ENCODE measurements at regions not wholly inside any gene's neighbourhood (a gene's known extent, or its start where the extent isn't known, plus 50 kb on each side); places are given as distances from the start of the nearest gene placed in this dataset.

GRCh38 chrX:3230496-3230895, 116.0 kb downstream of the MXRA5 start:
- TF ChIP-seq STAT1 (IDR thresholded peaks at IDR 0.05; ENCODE audit: unreplicated experiment): no peak
- TF ChIP-seq POLR2AphosphoS5 (IDR thresholded peaks at IDR 0.05; ENCODE audit: low read depth): no peak
- TF ChIP-seq JUNB (IDR thresholded peaks at IDR 0.05; ENCODE audit: unreplicated experiment): no peak
- TF ChIP-seq NANOG (IDR thresholded peaks at IDR 0.05; ENCODE audit: borderline replicate concordance): no peak
- no peak for TF ChIP-seq REST (IDR thresholded peaks at IDR 0.05; ENCODE audit: unreplicated experiment)
- no peak for TF ChIP-seq ZNF331 (CRISPR knock-in tag; IDR thresholded peaks at IDR 0.05; ENCODE audit: low read depth)
- TF ChIP-seq EZH2phosphoT487 (IDR thresholded peaks at IDR 0.05; ENCODE audit: unreplicated experiment): no peak
- no peak for TF ChIP-seq ETS1 (IDR thresholded peaks at IDR 0.05)
- TF ChIP-seq CTCF (conservative IDR thresholded peaks at IDR 0.05; ENCODE audit: low read depth in 2 of 2): no peak
- TF ChIP-seq CREB1 (CRISPR knock-in tag; IDR thresholded peaks at IDR 0.05; ENCODE audit: low read depth): no peak
- no peak for TF ChIP-seq ZNF114 (CRISPR knock-in tag; IDR thresholded peaks at IDR 0.05)
- no peak for TF ChIP-seq EZH2 (IDR thresholded peaks at IDR 0.05; ENCODE audit: low read depth, unreplicated experiment)
- no peak for TF ChIP-seq ZNF462 (CRISPR knock-in tag; IDR thresholded peaks at IDR 0.05)
- no peak for DNase-seq (ENCODE audit: low spot score)
- no peaks in the 10 kb centered on the region for H3K27me3 Mint-ChIP-seq (ENCODE audit: insufficient read depth, low read depth, poor library complexity)

More at GRCh38 chrX:3230496-3230895, 116.0 kb downstream of the MXRA5 start:
- Mint-ChIP-seq H3K4me1 (no peaks in the 10 kb centered on the region), H3K9me3 (no peaks in the 10 kb centered on the region), H3K4me3 (no peak overlapping the region), H3K27ac (no peak overlapping the region), H3K36me3 (ENCODE audit: low read depth) (no peaks in the 10 kb centered on the region)
- no peaks in the 10 kb centered on the region for H3K36me3 ChIP-seq (ENCODE audit: insufficient read depth)
- no peaks in the 10 kb centered on the region for H3F3A ChIP-seq (replicated peaks; ENCODE audit: low read depth)
- no peaks in the 10 kb centered on the region for H4K20me1 ChIP-seq (replicated peaks; ENCODE audit: insufficient read depth)
- no peak overlapping the region for H2AFZ ChIP-seq
- H3K4me2 ChIP-seq: no peak overlapping the region
- ATAC-seq: no peak
- H3K79me2 ChIP-seq (replicated peaks; ENCODE audit: insufficient read depth): no peaks in the 10 kb centered on the region
- H3K9me2 ChIP-seq (ENCODE audit: insufficient read depth): no peaks in the 10 kb centered on the region
- no peaks in the 10 kb centered on the region for H3K27me3 ChIP-seq (ENCODE audit: insufficient read depth)
- H3K27ac ChIP-seq (ENCODE audit: low read depth): no peak overlapping the region
- H3K4me1 ChIP-seq (ENCODE audit: insufficient read depth): no peaks in the 10 kb centered on the region
- no peak overlapping the region for H3K4me3 ChIP-seq
